Jurkat, Clone E6-1 (cell line): ENCODE measurements at regions not wholly inside any gene's neighbourhood (a gene's known extent, or its start where the extent isn't known, plus 50 kb on each side); places are given as distances from the start of the nearest gene placed in this dataset.

ENCODE experiments used
- DNase-seq: peaks from one replicate; pipeline ENCODE4 v3.0.0-alpha.2; 2011; ENCODE audit warnings: low read depth, low spot score
- H3K4me3 ChIP-seq: 2 replicates; pipeline ENCODE4 v1.5.1; 2011; ENCODE audit warnings: mild to moderate bottlenecking, low read length, control low read depth, moderate library complexity

GRCh38 chr2:33765122-33765521, 166.0 kb upstream of the FAM98A start:
- no peak overlapping the region for H3K4me3 ChIP-seq
- peak; percentile 3 for DNase-seq

DNA sequence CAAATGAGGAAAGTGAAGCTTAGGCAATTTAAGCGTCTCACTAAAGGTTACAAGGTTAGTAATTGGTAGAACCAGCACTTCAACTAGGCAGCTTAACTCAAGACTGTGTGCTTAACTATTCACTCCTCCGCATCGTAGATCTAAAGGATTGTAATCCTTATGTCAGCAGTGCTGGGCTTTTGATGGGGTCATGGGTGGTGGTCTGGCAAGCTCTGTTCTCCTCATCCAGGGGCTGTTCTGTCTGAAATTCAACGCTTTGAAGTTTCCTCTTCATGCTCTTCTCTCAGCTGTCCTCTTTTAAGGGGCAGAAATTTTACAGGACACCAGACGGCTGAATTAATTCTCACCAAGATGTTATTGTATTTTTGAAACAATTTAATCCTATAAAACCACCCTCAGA, 165.5 kb upstream of the FAM98A start:
- no peak overlapping the region for H3K4me3 ChIP-seq
- DNase-seq, result no peak

- H3K4me3 ChIP-seq, result no peak overlapping the region
- DNase-seq, result no peak
These were observed 164.7 kb upstream of the FAM98A start for GRCh38 chr2:33763671-33764310.

DNA sequence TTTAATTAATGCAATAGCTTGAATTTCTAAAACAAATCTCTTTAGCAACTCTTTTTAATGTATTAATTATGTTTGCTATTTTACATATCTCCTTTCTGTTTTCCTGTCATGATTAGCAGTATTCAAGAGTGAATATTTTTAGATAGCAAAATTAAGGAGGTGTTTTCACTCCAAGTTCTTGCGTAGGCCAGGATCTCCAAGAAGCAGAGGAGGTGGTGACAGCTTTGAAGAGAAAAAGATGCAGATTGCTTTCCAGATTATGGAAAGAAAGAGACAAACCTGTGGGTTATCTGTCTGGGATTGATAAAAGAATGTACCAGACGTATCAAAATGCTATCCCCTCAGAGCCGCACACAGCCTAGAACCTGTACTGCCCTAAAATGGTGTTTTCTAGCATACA, 163.5 kb upstream of the FAM98A start:
- no peak overlapping the region for H3K4me3 ChIP-seq
- DNase-seq, result no peak

DNA sequence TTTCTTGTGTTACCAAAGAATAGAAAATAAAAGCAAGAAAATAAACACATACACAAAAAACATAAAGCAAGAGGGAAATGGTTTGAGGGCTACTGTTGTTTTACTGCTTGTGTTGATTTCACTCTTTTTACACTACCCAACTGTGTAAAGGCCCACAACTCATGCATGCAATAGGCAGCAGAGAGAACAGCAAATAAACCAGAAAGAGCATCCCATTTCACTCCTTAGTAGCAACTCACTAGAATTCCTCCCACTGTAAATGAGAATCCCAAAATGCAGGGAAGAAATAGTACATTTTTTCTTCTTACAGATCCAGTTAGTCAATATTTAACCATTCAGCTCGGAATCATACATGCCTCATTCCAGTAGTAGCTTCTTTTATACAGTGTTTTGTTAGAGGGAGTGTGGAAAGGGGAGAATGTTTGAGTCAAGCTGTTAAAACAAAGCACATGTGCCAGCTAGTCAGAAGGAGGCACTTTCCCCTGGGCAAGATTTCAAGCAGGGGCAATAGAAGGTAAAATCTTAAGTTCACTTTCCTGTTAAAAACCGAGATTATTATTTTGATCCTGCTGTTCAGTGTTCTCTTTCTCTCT, 147.2 kb upstream of the FAM98A start:
- DNase-seq, result no peak
- no peak overlapping the region for H3K4me3 ChIP-seq

- H3K4me3 ChIP-seq, result no peak overlapping the region
- no peak for DNase-seq
These were observed 136.0 kb upstream of the FAM98A start for GRCh38 chr2:33735096-33735495.

DNA sequence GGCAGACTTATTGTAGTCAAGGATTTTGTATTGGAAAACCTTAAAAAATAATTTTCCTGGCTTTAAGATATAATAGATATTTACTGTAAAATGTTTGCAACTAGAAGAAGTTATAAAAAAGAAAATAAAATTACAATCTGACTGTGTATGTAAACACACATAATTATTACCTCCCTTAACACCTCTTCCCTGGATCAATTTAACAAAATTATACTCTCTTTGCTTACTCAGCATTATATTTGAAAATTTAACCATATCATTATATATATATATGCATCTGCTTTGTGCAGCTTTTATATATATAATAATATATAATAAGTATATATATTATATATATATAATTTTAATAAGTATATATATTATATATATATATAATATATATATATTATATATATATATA, 131.7 kb upstream of the FAM98A start:
- no peak for DNase-seq
- H3K4me3 ChIP-seq, result no peak overlapping the region

- H3K4me3 ChIP-seq, result no peak overlapping the region
- no peak for DNase-seq
These were observed 131.1 kb upstream of the FAM98A start for GRCh38 chr2:33730193-33730592.

DNA sequence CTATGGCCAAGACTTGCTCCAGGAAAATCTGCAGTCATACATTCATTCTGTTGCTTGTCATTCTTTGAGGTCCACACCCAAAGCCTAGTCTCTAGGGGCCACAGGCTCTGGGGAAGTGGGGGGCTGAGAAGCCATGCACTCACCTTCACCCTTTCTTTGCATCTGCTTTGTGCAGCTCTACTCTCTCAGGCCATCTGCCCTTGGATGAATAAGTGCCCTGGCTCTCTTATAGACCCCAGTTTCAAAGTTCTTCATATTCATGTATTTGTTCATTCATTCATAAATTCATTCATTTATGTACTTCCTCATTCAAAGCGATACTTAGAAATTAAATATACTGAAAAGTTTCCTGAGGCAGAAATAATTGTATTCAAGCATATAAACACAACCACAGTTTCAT, 130.3 kb upstream of the FAM98A start:
- H3K4me3 ChIP-seq, result no peak overlapping the region
- DNase-seq, result no peak

- no peak overlapping the region for H3K4me3 ChIP-seq
- no peak for DNase-seq
These were observed 129.0 kb upstream of the FAM98A start for GRCh38 chr2:33728106-33728505.

DNA sequence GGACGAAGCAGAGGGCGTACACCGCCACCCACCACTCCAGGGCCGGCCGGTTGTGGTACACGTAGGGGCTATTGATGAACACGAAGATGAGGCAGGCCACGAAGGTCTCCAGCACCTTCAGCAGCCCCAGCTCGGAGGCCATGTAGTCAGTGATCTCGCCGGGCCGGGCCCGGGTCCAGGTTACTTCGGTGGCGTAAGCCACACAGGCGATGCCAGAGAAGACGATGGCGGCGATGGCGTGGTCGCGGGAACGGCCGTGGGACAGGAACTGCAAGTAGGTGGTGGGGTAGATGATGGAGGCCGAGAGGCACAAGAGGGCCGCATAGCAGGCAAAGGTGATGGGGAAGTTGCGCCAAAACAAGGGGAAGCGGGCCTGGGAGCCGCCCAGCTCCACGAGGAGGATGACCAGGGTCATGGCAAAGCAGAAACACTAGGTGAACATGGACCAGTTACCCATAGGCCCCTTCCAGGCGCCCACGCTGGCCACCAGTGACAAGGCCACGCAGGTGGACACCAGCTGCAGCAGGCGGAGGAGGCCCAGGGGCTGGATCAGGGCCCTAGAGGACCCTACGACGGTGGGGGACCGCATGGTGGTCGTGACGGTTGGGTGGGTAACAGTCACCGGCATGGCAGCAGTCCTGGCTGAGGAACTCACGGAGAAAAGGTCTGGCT, 128.4 kb upstream of the FAM98A start:
- H3K4me3 ChIP-seq, result no peak overlapping the region
- no peak for DNase-seq

DNA sequence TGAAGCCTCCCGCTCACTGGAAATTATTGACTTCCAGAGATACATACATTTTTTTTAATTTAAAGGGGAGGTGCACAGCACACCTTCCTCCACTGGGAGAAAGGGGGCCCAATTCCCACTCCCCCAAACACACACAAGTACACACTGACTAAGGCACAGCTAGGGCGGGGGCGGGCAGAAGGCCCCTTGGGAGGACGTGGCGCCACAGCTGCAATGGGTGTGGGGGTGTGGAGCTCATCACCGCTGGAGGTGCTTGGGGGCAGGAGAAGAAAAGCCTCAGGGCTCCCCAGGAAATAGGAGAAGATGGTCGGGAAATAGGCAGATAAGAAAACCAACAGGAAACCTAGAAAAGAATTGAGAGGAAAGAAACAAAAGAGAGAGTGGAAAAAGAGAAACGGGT, 127.3 kb upstream of the FAM98A start:
- no peak for DNase-seq
- no peak overlapping the region for H3K4me3 ChIP-seq

DNA sequence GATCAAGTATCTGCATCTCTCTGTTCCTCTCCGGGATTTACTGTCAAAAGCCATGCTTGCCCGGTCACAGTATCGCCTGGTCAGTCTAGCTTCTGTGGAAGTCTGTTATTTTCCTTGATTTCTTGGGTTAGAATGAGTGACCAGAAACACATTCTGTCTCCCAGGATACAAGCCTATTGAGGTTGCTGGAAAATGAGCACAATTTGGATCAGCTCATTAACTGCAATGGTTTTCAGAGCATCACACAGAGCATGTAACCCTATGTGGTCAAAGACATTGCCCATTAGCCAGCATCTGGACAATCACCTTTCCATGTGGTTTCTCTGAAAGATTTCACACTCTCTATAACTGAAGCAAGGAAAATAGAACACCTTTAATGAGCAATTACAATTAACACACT, 124.2 kb upstream of the FAM98A start:
- no peak overlapping the region for H3K4me3 ChIP-seq
- no peak for DNase-seq

DNA sequence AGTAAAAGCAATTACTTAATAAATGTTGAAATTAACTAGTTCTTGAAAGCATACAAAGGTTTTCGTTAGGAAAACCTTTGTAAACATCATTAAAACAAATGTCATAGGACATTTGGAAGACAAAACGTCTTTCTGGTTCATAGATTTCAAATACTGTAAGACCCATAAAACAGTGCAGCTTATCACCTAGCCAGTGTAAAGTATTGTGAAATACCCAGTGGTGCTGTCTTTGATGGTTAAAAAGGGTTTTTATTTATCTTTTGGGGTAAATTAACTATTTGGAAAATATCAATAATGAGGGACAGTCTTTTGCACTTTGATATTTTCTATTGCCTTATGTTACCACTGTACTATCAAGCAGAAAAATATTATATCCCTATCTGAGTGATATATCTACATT, 120.0 kb upstream of the FAM98A start:
- H3K4me3 ChIP-seq, result no peak overlapping the region
- DNase-seq, result no peak

DNA sequence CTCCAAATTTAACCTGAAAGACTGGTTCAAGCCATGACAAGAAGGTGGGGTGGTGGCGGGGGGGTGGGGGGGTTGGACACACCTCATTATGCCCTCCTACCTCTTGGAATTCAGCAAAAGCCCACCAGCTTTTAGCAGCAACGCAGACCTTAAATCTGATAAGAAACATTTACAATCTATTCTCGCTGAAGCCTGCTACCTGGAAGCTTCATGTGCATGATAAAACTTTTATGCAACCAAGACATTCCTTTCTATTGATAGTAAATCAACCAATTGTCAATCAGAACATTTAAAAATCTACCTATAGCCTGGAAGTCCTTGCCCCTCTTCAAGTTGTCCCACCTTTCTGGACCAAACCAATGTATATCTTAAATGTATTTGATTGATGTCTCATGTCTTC, 113.6 kb upstream of the FAM98A start:
- no peak overlapping the region for H3K4me3 ChIP-seq
- DNase-seq, result no peak

DNA sequence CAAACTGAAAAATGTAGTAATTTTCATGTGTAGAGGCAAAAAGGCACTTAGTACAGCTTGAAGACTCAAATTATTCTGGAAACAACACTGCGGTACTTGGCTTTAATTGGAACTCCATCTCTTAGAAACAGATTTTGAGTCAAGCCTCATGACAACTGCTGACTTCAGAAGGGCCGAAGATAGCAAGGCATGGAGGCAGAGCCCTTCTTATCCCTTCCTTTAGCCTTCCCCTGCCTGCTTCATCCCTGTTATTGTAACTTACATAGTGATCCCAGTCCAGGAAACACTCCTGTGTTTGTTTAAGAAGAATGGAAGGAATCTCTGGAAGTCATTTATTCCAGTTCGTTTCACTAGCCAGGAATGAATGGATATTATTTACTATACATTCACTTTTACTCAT, 110.9 kb upstream of the FAM98A start:
- H3K4me3 ChIP-seq, result no peak overlapping the region
- DNase-seq, result no peak

- no peak overlapping the region for H3K4me3 ChIP-seq
These were observed 108.2 kb upstream of the FAM98A start for GRCh38 chr2:33707312-33707711.

DNA sequence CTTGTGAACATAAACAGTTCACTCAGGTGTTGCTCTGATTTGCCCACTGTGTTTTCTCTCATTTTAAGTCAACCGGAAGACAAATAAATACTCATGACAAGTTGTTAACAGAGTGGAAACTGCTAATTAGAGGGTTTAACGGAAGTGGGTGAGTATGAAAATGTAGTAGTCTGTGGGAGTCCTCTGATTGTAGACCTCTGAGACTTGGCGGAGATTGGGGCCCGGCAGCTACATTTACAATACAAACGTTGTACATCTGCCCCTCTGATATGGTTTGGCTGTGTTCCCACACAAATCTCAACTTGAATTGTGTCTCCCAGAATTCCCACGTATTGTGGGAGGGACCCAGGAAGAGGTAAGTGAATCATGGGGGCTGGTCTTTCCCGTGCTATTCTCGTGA, 107.3 kb upstream of the FAM98A start:
- H3K4me3 ChIP-seq, result no peak overlapping the region

More at GRCh38 chr2:33707312-33707711, 108.2 kb upstream of the FAM98A start:
- DNase-seq, result no peak

GRCh38 chr2:33704406-33704855, 105.3 kb upstream of the FAM98A start:
- DNase-seq, result no peak
- H3K4me3 ChIP-seq, result no peak overlapping the region

More for the DNA sequence above, 107.3 kb upstream of the FAM98A start:
- DNase-seq, result no peak

DNA sequence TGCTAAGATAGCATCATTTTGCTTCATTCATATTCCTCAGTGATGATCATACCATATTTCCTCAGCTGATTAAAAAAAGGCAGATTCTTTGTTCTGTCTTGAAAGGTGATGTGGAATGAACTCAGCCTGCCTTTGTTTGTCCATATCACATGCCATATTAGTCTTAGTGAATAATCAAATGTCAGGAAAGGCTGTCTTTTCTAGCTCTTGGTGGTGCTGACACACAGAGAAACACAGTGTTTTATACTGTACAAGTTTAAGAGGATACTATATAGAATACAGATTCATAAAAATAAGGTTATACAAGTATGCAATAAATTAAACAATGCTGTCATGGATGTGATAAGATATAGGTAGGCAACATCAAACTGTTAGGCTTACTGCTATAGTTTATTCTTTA, 97.1 kb upstream of the FAM98A start:
- no peak for DNase-seq
- no peak overlapping the region for H3K4me3 ChIP-seq

GRCh38 chr2:33694904-33695303, 95.8 kb upstream of the FAM98A start:
- no peak overlapping the region for H3K4me3 ChIP-seq
- no peak for DNase-seq
